HepG2 (cell line): ENCODE measurements at regions not wholly inside any gene's neighbourhood (a gene's known extent, or its start where the extent isn't known, plus 50 kb on each side); places are given as distances from the start of the nearest gene placed in this dataset.

Experiments used
- ATAC-seq: fragments of 200-7000 bp; cut with Tn5 transposase; 3 replicates; pipeline ENCODE4 v1.9.1; 2020; ENCODE audit warnings: mild to moderate bottlenecking, moderate library complexity
- BruUV-seq: library from RNA; stranded (reverse); fragments of 400-500 nt; replicated peaks from 2 replicates; lab custom pipeline; 2021; lab: Mats Ljungman, UMichigan
- CTCF ChIA-PET: fragments of 300-600 bp; formaldehyde crosslinking; extraction: SDS; loops from one replicate; lab custom pipeline; 2021; ENCODE audit warnings: low total read pairs, inconsistent platforms, low intra/inter-chr PET ratio; lab: Yijun Ruan, JAX
- POLR2A ChIA-PET: fragments of 350-600 bp; sonication (Branson Sonifier 250); formaldehyde crosslinking; loops from one replicate; lab custom pipeline; 2020; ENCODE audit warnings: antibody characterized with exemption, inconsistent platforms; lab: Yijun Ruan, JAX
- DNase-seq: peaks from one replicate; pipeline ENCODE4 v3.0.0-alpha.2; 2015; ENCODE audit warnings: low spot score
- FAIRE-seq: peaks from 3 replicates; lab custom pipeline; 2011; peaks lifted over from hg19 to GRCh38; lab: Jason Lieb, UNC
- H2AFZ ChIP-seq: one replicate; pipeline ENCODE4 v1.6.1; 2011; ENCODE audit warnings: low read length, inconsistent platforms
- H3K27ac ChIP-seq: fragments of 300-600 bp; 3 replicates; pipeline ENCODE4 v1.8.0; 2011; ENCODE audit warnings: mixed run types, mild to moderate bottlenecking, mixed read lengths, low read length, inconsistent platforms; ENCODE audit not compliant: insufficient read depth; ENCODE audit errors: extremely low read length
- H3K27me3 ChIP-seq, 2 experiments: fragments of 200-600 bp in 1 of 2; 2 replicates in 1 of 2; 3 replicates in 1 of 2; pipeline versions ENCODE4 v1.6.0 to v1.8.0; 2011; ENCODE audit warnings: low read length in 2 of 2, mild to moderate bottlenecking in 2 of 2, moderate library complexity in 2 of 2, inconsistent platforms in 1 of 2; ENCODE audit not compliant: insufficient read depth in 2 of 2, control insufficient read depth in 1 of 2
- H3K36me3 ChIP-seq, 2 experiments: fragments of 200-600 bp in 1 of 2; replicated peaks in 1 of 2; 2 replicates in 1 of 2; 3 replicates in 1 of 2; pipeline versions ENCODE4 v1.5.1 to v1.8.0; 2011; ENCODE audit warnings: low read length in 2 of 2, inconsistent platforms in 1 of 2; ENCODE audit not compliant: insufficient read depth in 2 of 2, control insufficient read depth in 1 of 2
- H3K4me1 ChIP-seq: 2 replicates; pipeline ENCODE4 v1.5.1; 2012; ENCODE audit warnings: low read length, inconsistent platforms; ENCODE audit not compliant: insufficient read depth
- H3K4me2 ChIP-seq: 2 replicates; pipeline ENCODE4 v1.6.0; 2011; ENCODE audit warnings: low read depth, low read length, inconsistent platforms
- H3K4me3 ChIP-seq, 3 experiments: fragments of 200-600 bp in 1 of 3; sonication (generic), shearing (Covaris generic) in 1 of 3; replicated peaks in 1 of 3; 2 replicates each; pipeline ENCODE4 v1.5.1; 2011 to 2016; ENCODE audit warnings: low read length in 3 of 3, inconsistent platforms in 2 of 3, low read depth in 2 of 3, mild to moderate bottlenecking in 2 of 3, control low read depth in 1 of 3, mixed read lengths in 1 of 3; ENCODE audit not compliant: insufficient read depth in 1 of 3
- H3K79me2 ChIP-seq: one replicate; pipeline ENCODE4 v1.6.1; 2011; ENCODE audit warnings: low read length, inconsistent platforms; ENCODE audit not compliant: insufficient read depth
- H3K9ac ChIP-seq: 2 replicates; pipeline ENCODE4 v1.6.0; 2011; ENCODE audit warnings: mild to moderate bottlenecking, low read depth, low read length, inconsistent platforms; ENCODE audit not compliant: insufficient read depth
- H3K9me3 ChIP-seq: 2 replicates; pipeline ENCODE4 v1.5.1; 2012; ENCODE audit warnings: mild to moderate bottlenecking, low read length
- H4K20me1 ChIP-seq: 2 replicates; pipeline ENCODE4 v1.6.0; 2011; ENCODE audit warnings: inconsistent platforms, mild to moderate bottlenecking, low read length, moderate library complexity; ENCODE audit not compliant: insufficient read depth
- ATM ChIP-seq: fragments of 450-650 bp; IDR thresholded peaks from 2 replicates; pipeline ENCODE4 v1.7.1; 2017; ENCODE audit warnings: mild to moderate bottlenecking, borderline replicate concordance
- CBX2 ChIP-seq, 2 experiments: fragments of 200-600 bp in 1 of 2; sonication (generic); formaldehyde crosslinking in 1 of 2; IDR thresholded peaks; 2 replicates each; pipeline versions ENCODE4 v1.7.0 to v1.8.1; 2018 to 2022; ENCODE audit warnings: low read depth in 2 of 2, low read length in 1 of 2, mild to moderate bottlenecking in 1 of 2, missing genetic modification reagents in 1 of 2
- GATAD1 ChIP-seq: IDR thresholded peaks from 2 replicates; pipeline ENCODE4 v1.6.1; 2016; ENCODE audit warnings: missing genetic modification reagents, missing compliant biosample characterization
- GLMP ChIP-seq: sonication (generic); formaldehyde crosslinking; IDR thresholded peaks from 2 replicates; pipeline ENCODE4 v1.9.0; 2021; ENCODE audit warnings: missing genetic modification reagents, mild to moderate bottlenecking, borderline replicate concordance
- HCFC1 ChIP-seq: fragments of 150-350 bp; IDR thresholded peaks from 2 replicates; pipeline ENCODE4 v1.6.1; 2014; ENCODE audit warnings: low read depth, low read length
- HDAC1 ChIP-seq: sonication (generic); formaldehyde crosslinking; IDR thresholded peaks from 2 replicates; pipeline ENCODE4 v1.5.1; 2020; ENCODE audit warnings: mild to moderate bottlenecking, missing genetic modification reagents
- KMT2B ChIP-seq: IDR thresholded peaks from 2 replicates; pipeline ENCODE4 v1.6.1; 2016; ENCODE audit warnings: missing genetic modification reagents, missing compliant biosample characterization
- NFE2L2 ChIP-seq: fragments of 150-350 bp; IDR thresholded peaks from 2 replicates; pipeline ENCODE4 v1.6.1; 2014; ENCODE audit warnings: low read length
- PRDM15 ChIP-seq: sonication (generic); formaldehyde crosslinking; IDR thresholded peaks from 2 replicates; pipeline ENCODE4 v1.4.0; 2020; ENCODE audit warnings: missing genetic modification reagents
- TBX3 ChIP-seq: fragments of 450-650 bp; IDR thresholded peaks from 2 replicates; pipeline ENCODE4 v1.6.1; 2017; ENCODE audit warnings: antibody characterized with exemption, mild to moderate bottlenecking, inconsistent platforms, borderline replicate concordance
- TSC22D2 ChIP-seq: sonication (generic); formaldehyde crosslinking; IDR thresholded peaks from 2 replicates; pipeline ENCODE4 v1.5.1; 2020; ENCODE audit warnings: missing genetic modification reagents, mild to moderate bottlenecking, borderline replicate concordance
- WGBS: methylation state at CpG from one replicate; pipeline ENCODE4 v1.1.6; 2017; ENCODE audit warnings: low lambda C conversion rate; 5-methylcytosine and 5-hydroxymethylcytosine counted together
- in situ Hi-C: cut with HindIII; loops from 2 replicates; pipeline ENCODE4 v1.10.0; 2017; ENCODE audit warnings: low pct_unique_long_range_greater_than_20kb; ENCODE audit not compliant: extremely low pct_ligation_motif_present
- intact Hi-C: fragments of 100-400 bp; cut with micrococcal nuclease; formaldehyde crosslinking; loops from one replicate; pipeline ENCODE4 v1.10.0; 2022; ENCODE audit not compliant: unreplicated experiment
- TF ChIP-seq, protein P1 (sequence below): sonication (generic); formaldehyde crosslinking; IDR thresholded peaks from 2 replicates; pipeline ENCODE4 v1.9.0; 2021; ENCODE audit warnings: missing genetic modification reagents, borderline replicate concordance

- Histone ChIP-seq H3K79me2 (no peaks in the 10 kb centered on the region), H3K27me3 (peaks cover 8 to 76% of the 10 kb centered on the region in 2 experiments; a peak in 4 of 5 replicates), H3K4me2 (no peak overlapping the region), H3K4me3 (no peak overlapping the region), H2AFZ (no peak overlapping the region), H3K4me1 (no peaks in the 10 kb centered on the region), H3K27ac (no peak overlapping the region), H4K20me1 (no peaks in the 10 kb centered on the region), H3K9me3 (no peaks in the 10 kb centered on the region), H3K9ac (no peak overlapping the region), H3K36me3 (no peaks in the 10 kb centered on the region)
- intact Hi-C loops (no loop called here), in situ Hi-C loops (no loop called here)
- ChIA-PET POLR2A (no interaction called here), CTCF (no interaction called here)
- DNase-seq (no peak), ATAC-seq (no peak), FAIRE-seq (no peak)
- peak; percentile 58; the same call in 1 of the 2 replicates for TF ChIP-seq NFE2L2
- TF ChIP-seq HDAC1 (CRISPR knock-in tag): no peak
- TF ChIP-seq CBX2 (IDR thresholded peaks at IDR 0.05; ENCODE audit: low read depth, low read length): no peak
- no peak for TF ChIP-seq CBX2 (CRISPR knock-in tag; IDR thresholded peaks at IDR 0.05; ENCODE audit: low read depth)
- 89% methylated on average over 1 of the region's 1 CpG for WGBS
- BruUV-seq: no TSS peak
Measured at GRCh38 chr13:111415765-111416164, 95.3 kb downstream of the TEX29 start.

DNA sequence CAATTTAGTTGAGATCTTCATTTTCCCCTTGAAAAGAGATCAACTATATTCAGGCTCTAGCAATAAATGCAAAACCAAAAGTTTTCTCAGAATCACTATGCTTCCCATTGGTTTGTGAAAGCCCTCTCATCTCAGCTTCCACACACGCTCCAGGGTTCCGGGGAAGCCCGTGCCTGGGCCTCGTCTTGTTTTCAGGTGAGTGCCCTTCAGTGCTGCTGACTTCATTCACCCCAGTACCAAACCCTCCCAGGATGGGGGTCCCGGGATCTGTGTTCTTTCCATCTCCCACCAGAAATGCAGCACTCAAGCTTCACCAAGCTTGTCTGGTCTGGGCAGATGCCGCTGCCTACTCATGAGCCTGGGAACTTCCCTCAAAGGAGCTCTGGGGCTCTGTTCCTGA, 97.7 kb downstream of the TEX29 start:
- no peaks in the 10 kb centered on the region for H3K79me2 ChIP-seq
- H3K27ac ChIP-seq: no peak overlapping the region
- no peak overlapping the region for H3K9ac ChIP-seq
- H3K4me1 ChIP-seq: no peaks in the 10 kb centered on the region
- no peak overlapping the region for H3K4me2 ChIP-seq
- no peak for DNase-seq
- FAIRE-seq: no peak
- CTCF ChIA-PET: no interaction called here
- POLR2A ChIA-PET: no interaction called here
- no peaks in the 10 kb centered on the region for H4K20me1 ChIP-seq
- peaks cover 11 to 85% of the 10 kb centered on the region in 2 experiments; a peak in 4 of 5 replicates for H3K27me3 ChIP-seq
- no peak overlapping the region for H2AFZ ChIP-seq
- in situ Hi-C loops (no loop called here), intact Hi-C loops (no loop called here)
- no peaks in the 10 kb centered on the region for H3K9me3 ChIP-seq
- BruUV-seq: no TSS peak
- H3K36me3 ChIP-seq: no peaks in the 10 kb centered on the region
- no peak overlapping the region for H3K4me3 ChIP-seq
- 6% methylated on average over 5 of the region's 6 CpGs for WGBS
- ATAC-seq: no peak
- TF ChIP-seq KMT2B (CRISPR knock-in tag) (no peak), TBX3 (no peak), HCFC1 (no peak), GLMP (CRISPR knock-in tag) (no peak), GATAD1 (no peak), PRDM15 (CRISPR knock-in tag) (no peak), TSC22D2 (CRISPR knock-in tag) (no peak), ATM (no peak)
- TF ChIP-seq, protein P1, sequence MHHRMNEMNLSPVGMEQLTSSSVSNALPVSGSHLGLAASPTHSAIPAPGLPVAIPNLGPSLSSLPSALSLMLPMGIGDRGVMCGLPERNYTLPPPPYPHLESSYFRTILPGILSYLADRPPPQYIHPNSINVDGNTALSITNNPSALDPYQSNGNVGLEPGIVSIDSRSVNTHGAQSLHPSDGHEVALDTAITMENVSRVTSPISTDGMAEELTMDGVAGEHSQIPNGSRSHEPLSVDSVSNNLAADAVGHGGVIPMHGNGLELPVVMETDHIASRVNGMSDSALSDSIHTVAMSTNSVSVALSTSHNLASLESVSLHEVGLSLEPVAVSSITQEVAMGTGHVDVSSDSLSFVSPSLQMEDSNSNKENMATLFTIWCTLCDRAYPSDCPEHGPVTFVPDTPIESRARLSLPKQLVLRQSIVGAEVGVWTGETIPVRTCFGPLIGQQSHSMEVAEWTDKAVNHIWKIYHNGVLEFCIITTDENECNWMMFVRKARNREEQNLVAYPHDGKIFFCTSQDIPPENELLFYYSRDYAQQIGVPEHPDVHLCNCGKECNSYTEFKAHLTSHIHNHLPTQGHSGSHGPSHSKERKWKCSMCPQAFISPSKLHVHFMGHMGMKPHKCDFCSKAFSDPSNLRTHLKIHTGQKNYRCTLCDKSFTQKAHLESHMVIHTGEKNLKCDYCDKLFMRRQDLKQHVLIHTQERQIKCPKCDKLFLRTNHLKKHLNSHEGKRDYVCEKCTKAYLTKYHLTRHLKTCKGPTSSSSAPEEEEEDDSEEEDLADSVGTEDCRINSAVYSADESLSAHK: no peak
